GM23338 (cell line): ENCODE measurements at regions not wholly inside any gene's neighbourhood (a gene's known extent, or its start where the extent isn't known, plus 50 kb on each side); places are given as distances from the start of the nearest gene placed in this dataset.

ENCODE experiments used
- ATAC-seq: fragments of 200-7000 bp; cut with Tn5 transposase; 3 replicates; pipeline ENCODE4 v1.9.1; 2020
- DNase-seq: peaks from one replicate; pipeline ENCODE4 v3.0.0-alpha.2; 2015; ENCODE audit warnings: low spot score
- H2AFZ ChIP-seq: fragments of 200-600 bp; sonication (generic); 2 replicates; pipeline ENCODE4 v1.8.0; 2016; ENCODE audit warnings: antibody characterized with exemption, mild to moderate bottlenecking, moderate library complexity
- H3F3A ChIP-seq: fragments of 200-600 bp; sonication (generic); replicated peaks from 2 replicates; pipeline ENCODE4 v1.8.0; 2017; ENCODE audit warnings: antibody characterized with exemption, mixed run types, low read depth
- H3K27ac ChIP-seq: fragments of 200-600 bp; sonication (generic); 2 replicates; pipeline ENCODE4 v1.6.1; 2016; ENCODE audit warnings: low read depth
- H3K27me3 ChIP-seq: fragments of 200-600 bp; sonication (generic); 2 replicates; pipeline ENCODE4 v1.8.0; 2016; ENCODE audit warnings: mild to moderate bottlenecking, mixed run types, moderate library complexity; ENCODE audit not compliant: insufficient read depth
- H3K36me3 ChIP-seq: fragments of 200-600 bp; sonication (generic); 2 replicates; pipeline ENCODE4 v1.8.0; 2016; ENCODE audit warnings: mild to moderate bottlenecking; ENCODE audit not compliant: insufficient read depth
- H3K4me1 ChIP-seq: fragments of 200-600 bp; sonication (generic); 2 replicates; pipeline ENCODE4 v1.8.0; 2016; ENCODE audit warnings: mild to moderate bottlenecking, moderate library complexity; ENCODE audit not compliant: insufficient read depth
- H3K4me2 ChIP-seq: fragments of 200-600 bp; sonication (generic); 2 replicates; pipeline ENCODE4 v1.7.1; 2017; ENCODE audit warnings: mixed run types
- H3K4me3 ChIP-seq: fragments of 200-600 bp; sonication (generic); 2 replicates; pipeline ENCODE4 v1.6.1; 2016; ENCODE audit warnings: mixed run types
- H3K79me2 ChIP-seq: fragments of 200-600 bp; sonication (generic); replicated peaks from 2 replicates; pipeline ENCODE4 v1.8.0; 2017; ENCODE audit warnings: mild to moderate bottlenecking; ENCODE audit not compliant: insufficient read depth
- H3K9me2 ChIP-seq: fragments of 200-600 bp; sonication (generic); 2 replicates; pipeline ENCODE4 v1.8.0; 2017; ENCODE audit not compliant: insufficient read depth
- H4K20me1 ChIP-seq: fragments of 200-600 bp; sonication (generic); replicated peaks from 2 replicates; pipeline ENCODE4 v1.8.0; 2017; ENCODE audit warnings: mild to moderate bottlenecking; ENCODE audit not compliant: insufficient read depth
- H3K27ac Mint-ChIP-seq: 2 replicates; pipeline ENCODE4 v1.8.0; 2020; ENCODE audit warnings: inconsistent platforms, mild to moderate bottlenecking, moderate library complexity, mixed read lengths
- H3K27me3 Mint-ChIP-seq: 3 replicates; pipeline ENCODE4 v1.8.0; 2022; ENCODE audit warnings: low read depth, mild to moderate bottlenecking, moderate library complexity, mixed read lengths, inconsistent platforms; ENCODE audit not compliant: insufficient read depth, poor library complexity
- H3K36me3 Mint-ChIP-seq: 3 replicates; pipeline ENCODE4 v1.8.0; 2021; ENCODE audit warnings: low read depth, mild to moderate bottlenecking, inconsistent platforms, moderate library complexity, mixed read lengths
- H3K4me1 Mint-ChIP-seq: 3 replicates; pipeline ENCODE4 v1.8.0; 2020; ENCODE audit warnings: mild to moderate bottlenecking, inconsistent platforms, mixed read lengths
- H3K4me3 Mint-ChIP-seq: 3 replicates; pipeline ENCODE4 v1.8.0; 2021; ENCODE audit warnings: moderate library complexity, mild to moderate bottlenecking, inconsistent platforms, mixed read lengths
- H3K9me3 Mint-ChIP-seq: 3 replicates; pipeline ENCODE4 v1.8.0; 2020; ENCODE audit warnings: moderate library complexity, mild to moderate bottlenecking, inconsistent platforms, mixed read lengths
- CREB1 ChIP-seq: fragments of 250-450 bp; sonication (Bioruptor Pico); IDR thresholded peaks from 2 replicates; pipeline ENCODE4 v1.5.0; 2020; ENCODE audit warnings: low read depth, mild to moderate bottlenecking, moderate library complexity
- EZH2 ChIP-seq: fragments of 200-600 bp; sonication (generic); IDR thresholded peaks from one replicate; pipeline ENCODE4 v1.8.0; 2017; ENCODE audit warnings: antibody characterized with exemption, mild to moderate bottlenecking, low read depth; ENCODE audit not compliant: unreplicated experiment
- EZH2phosphoT487 ChIP-seq: fragments of 200-600 bp; sonication (generic); IDR thresholded peaks from one replicate; pipeline ENCODE4 v1.8.1; 2018; ENCODE audit warnings: antibody characterized with exemption; ENCODE audit not compliant: unreplicated experiment
- NANOG ChIP-seq: IDR thresholded peaks from 2 replicates; pipeline ENCODE4 v1.6.1; 2016; ENCODE audit warnings: antibody characterized with exemption, borderline replicate concordance
- POLR2AphosphoS5 ChIP-seq: IDR thresholded peaks from 2 replicates; pipeline ENCODE4 v1.6.1; 2016; ENCODE audit warnings: antibody characterized with exemption, low read depth
- ZNF331 ChIP-seq: fragments of 250-450 bp; sonication (Bioruptor Pico); IDR thresholded peaks from 2 replicates; pipeline ENCODE4 v1.5.0; 2020; ENCODE audit warnings: low read depth, mild to moderate bottlenecking, moderate library complexity
- TF ChIP-seq, protein P1 (sequence below): fragments of 250-450 bp; sonication (Bioruptor Pico); IDR thresholded peaks from 2 replicates; pipeline ENCODE4 v1.5.0; 2020; ENCODE audit warnings: mild to moderate bottlenecking, moderate library complexity
- TF ChIP-seq, protein P2 (sequence below): IDR thresholded peaks from 2 replicates; pipeline ENCODE4 v1.6.1; 2016; ENCODE audit warnings: antibody characterized with exemption
- TF ChIP-seq, protein P3 (sequence below): IDR thresholded peaks from one replicate; pipeline ENCODE4 v1.6.1; 2018; ENCODE audit warnings: antibody characterized with exemption; ENCODE audit not compliant: unreplicated experiment
- TF ChIP-seq, protein P4 (sequence below), 2 experiments: fragments of 200-600 bp in 1 of 2; sonication (generic) in 1 of 2; conservative IDR thresholded peaks; 2 replicates each; pipeline versions ENCODE4 v1.5.1 to v1.6.1; 2016 to 2017; ENCODE audit warnings: antibody characterized with exemption in 2 of 2, low read depth in 2 of 2, mild to moderate bottlenecking in 2 of 2, moderate library complexity in 1 of 2

DNA sequence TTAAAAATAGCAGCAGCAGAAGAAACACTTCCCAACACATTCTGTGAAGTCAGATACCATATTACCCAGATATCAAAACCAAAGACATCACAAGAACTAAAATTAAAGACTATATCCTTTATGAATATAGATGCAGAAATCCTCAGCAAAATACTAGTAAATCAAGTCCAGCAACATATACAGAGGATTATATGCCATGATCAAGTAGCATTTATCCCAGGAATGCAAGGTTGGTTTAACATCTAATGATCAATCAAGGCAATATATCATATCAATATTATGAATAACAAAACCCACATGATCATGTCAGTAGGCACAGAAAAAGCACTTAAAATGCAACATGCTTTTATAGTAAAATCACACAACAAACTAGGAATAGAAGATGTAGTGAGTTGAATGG is 88.1 kb downstream of the RPS24 start:
- no peaks in the 10 kb centered on the region for H3K27me3 ChIP-seq
- TF ChIP-seq EZH2phosphoT487 (no peak), CREB1 (no peak), ZNF331 (CRISPR knock-in tag) (no peak), NANOG (no peak), POLR2AphosphoS5 (no peak), EZH2 (no peak)
- TF ChIP-seq, protein P1, sequence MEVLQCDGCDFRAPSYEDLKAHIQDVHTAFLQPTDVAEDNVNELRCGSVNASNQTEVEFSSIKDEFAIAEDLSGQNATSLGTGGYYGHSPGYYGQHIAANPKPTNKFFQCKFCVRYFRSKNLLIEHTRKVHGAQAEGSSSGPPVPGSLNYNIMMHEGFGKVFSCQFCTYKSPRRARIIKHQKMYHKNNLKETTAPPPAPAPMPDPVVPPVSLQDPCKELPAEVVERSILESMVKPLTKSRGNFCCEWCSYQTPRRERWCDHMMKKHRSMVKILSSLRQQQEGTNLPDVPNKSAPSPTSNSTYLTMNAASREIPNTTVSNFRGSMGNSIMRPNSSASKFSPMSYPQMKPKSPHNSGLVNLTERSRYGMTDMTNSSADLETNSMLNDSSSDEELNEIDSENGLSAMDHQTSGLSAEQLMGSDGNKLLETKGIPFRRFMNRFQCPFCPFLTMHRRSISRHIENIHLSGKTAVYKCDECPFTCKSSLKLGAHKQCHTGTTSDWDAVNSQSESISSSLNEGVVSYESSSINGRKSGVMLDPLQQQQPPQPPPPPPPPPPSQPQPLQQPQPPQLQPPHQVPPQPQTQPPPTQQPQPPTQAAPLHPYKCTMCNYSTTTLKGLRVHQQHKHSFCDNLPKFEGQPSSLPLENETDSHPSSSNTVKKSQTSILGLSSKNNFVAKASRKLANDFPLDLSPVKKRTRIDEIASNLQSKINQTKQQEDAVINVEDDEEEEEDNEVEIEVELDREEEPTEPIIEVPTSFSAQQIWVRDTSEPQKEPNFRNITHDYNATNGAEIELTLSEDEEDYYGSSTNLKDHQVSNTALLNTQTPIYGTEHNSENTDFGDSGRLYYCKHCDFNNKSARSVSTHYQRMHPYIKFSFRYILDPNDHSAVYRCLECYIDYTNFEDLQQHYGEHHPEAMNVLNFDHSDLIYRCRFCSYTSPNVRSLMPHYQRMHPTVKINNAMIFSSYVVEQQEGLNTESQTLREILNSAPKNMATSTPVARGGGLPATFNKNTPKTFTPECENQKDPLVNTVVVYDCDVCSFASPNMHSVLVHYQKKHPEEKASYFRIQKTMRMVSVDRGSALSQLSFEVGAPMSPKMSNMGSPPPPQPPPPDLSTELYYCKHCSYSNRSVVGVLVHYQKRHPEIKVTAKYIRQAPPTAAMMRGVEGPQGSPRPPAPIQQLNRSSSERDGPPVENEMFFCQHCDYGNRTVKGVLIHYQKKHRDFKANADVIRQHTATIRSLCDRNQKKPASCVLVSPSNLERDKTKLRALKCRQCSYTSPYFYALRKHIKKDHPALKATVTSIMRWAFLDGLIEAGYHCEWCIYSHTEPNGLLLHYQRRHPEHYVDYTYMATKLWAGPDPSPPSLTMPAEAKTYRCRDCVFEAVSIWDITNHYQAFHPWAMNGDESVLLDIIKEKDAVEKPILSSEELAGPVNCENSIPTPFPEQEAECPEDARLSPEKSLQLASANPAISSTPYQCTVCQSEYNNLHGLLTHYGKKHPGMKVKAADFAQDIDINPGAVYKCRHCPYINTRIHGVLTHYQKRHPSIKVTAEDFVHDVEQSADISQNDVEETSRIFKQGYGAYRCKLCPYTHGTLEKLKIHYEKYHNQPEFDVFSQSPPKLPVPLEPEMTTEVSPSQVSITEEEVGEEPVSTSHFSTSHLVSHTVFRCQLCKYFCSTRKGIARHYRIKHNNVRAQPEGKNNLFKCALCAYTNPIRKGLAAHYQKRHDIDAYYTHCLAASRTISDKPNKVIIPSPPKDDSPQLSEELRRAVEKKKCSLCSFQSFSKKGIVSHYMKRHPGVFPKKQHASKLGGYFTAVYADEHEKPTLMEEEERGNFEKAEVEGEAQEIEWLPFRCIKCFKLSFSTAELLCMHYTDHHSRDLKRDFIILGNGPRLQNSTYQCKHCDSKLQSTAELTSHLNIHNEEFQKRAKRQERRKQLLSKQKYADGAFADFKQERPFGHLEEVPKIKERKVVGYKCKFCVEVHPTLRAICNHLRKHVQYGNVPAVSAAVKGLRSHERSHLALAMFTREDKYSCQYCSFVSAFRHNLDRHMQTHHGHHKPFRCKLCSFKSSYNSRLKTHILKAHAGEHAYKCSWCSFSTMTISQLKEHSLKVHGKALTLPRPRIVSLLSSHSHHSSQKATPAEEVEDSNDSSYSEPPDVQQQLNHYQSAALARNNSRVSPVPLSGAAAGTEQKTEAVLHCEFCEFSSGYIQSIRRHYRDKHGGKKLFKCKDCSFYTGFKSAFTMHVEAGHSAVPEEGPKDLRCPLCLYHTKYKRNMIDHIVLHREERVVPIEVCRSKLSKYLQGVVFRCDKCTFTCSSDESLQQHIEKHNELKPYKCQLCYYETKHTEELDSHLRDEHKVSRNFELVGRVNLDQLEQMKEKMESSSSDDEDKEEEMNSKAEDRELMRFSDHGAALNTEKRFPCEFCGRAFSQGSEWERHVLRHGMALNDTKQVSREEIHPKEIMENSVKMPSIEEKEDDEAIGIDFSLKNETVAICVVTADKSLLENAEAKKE (CRISPR knock-in tag), result no peak
- TF ChIP-seq, protein P2, sequence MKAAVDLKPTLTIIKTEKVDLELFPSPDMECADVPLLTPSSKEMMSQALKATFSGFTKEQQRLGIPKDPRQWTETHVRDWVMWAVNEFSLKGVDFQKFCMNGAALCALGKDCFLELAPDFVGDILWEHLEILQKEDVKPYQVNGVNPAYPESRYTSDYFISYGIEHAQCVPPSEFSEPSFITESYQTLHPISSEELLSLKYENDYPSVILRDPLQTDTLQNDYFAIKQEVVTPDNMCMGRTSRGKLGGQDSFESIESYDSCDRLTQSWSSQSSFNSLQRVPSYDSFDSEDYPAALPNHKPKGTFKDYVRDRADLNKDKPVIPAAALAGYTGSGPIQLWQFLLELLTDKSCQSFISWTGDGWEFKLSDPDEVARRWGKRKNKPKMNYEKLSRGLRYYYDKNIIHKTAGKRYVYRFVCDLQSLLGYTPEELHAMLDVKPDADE, result no peak
- TF ChIP-seq, protein P3, sequence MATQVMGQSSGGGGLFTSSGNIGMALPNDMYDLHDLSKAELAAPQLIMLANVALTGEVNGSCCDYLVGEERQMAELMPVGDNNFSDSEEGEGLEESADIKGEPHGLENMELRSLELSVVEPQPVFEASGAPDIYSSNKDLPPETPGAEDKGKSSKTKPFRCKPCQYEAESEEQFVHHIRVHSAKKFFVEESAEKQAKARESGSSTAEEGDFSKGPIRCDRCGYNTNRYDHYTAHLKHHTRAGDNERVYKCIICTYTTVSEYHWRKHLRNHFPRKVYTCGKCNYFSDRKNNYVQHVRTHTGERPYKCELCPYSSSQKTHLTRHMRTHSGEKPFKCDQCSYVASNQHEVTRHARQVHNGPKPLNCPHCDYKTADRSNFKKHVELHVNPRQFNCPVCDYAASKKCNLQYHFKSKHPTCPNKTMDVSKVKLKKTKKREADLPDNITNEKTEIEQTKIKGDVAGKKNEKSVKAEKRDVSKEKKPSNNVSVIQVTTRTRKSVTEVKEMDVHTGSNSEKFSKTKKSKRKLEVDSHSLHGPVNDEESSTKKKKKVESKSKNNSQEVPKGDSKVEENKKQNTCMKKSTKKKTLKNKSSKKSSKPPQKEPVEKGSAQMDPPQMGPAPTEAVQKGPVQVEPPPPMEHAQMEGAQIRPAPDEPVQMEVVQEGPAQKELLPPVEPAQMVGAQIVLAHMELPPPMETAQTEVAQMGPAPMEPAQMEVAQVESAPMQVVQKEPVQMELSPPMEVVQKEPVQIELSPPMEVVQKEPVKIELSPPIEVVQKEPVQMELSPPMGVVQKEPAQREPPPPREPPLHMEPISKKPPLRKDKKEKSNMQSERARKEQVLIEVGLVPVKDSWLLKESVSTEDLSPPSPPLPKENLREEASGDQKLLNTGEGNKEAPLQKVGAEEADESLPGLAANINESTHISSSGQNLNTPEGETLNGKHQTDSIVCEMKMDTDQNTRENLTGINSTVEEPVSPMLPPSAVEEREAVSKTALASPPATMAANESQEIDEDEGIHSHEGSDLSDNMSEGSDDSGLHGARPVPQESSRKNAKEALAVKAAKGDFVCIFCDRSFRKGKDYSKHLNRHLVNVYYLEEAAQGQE, result no peak
- TF ChIP-seq, protein P4, sequence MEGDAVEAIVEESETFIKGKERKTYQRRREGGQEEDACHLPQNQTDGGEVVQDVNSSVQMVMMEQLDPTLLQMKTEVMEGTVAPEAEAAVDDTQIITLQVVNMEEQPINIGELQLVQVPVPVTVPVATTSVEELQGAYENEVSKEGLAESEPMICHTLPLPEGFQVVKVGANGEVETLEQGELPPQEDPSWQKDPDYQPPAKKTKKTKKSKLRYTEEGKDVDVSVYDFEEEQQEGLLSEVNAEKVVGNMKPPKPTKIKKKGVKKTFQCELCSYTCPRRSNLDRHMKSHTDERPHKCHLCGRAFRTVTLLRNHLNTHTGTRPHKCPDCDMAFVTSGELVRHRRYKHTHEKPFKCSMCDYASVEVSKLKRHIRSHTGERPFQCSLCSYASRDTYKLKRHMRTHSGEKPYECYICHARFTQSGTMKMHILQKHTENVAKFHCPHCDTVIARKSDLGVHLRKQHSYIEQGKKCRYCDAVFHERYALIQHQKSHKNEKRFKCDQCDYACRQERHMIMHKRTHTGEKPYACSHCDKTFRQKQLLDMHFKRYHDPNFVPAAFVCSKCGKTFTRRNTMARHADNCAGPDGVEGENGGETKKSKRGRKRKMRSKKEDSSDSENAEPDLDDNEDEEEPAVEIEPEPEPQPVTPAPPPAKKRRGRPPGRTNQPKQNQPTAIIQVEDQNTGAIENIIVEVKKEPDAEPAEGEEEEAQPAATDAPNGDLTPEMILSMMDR (conservative IDR thresholded peaks at IDR 0.05; ENCODE audit: low read depth in 2 of 2), result no peak
- no peaks in the 10 kb centered on the region for H3F3A ChIP-seq
- no peak overlapping the region for H3K27ac ChIP-seq
- Mint-ChIP-seq H3K27me3 (peaks cover 2% of the 10 kb centered on the region), H3K4me3 (no peak overlapping the region), H3K36me3 (no peaks in the 10 kb centered on the region), H3K4me1 (no peaks in the 10 kb centered on the region), H3K9me3 (peaks cover 12% of the 10 kb centered on the region), H3K27ac (no peak overlapping the region)
- no peak for DNase-seq
- H2AFZ ChIP-seq, result no peak overlapping the region
- H3K4me1 ChIP-seq, result no peaks in the 10 kb centered on the region
- H3K4me3 ChIP-seq, result no peak overlapping the region
- no peaks in the 10 kb centered on the region for H3K79me2 ChIP-seq
- H3K4me2 ChIP-seq, result no peak overlapping the region
- H3K9me2 ChIP-seq, result no peaks in the 10 kb centered on the region
- H4K20me1 ChIP-seq, result no peaks in the 10 kb centered on the region; the same call in 1 of the 2 replicates
- ATAC-seq, result no peak
- H3K36me3 ChIP-seq, result peaks cover 7% of the 10 kb centered on the region; the same call in 1 of the 2 replicates
